ENCODE measurements at regions not wholly inside any gene's neighbourhood (a gene's known extent, or its start where the extent isn't known, plus 50 kb on each side); places are given as distances from the start of the nearest gene placed in this dataset.
A peak's percentile ranks its signal among the peaks of the same experiment; 100 is the strongest.

DNA sequence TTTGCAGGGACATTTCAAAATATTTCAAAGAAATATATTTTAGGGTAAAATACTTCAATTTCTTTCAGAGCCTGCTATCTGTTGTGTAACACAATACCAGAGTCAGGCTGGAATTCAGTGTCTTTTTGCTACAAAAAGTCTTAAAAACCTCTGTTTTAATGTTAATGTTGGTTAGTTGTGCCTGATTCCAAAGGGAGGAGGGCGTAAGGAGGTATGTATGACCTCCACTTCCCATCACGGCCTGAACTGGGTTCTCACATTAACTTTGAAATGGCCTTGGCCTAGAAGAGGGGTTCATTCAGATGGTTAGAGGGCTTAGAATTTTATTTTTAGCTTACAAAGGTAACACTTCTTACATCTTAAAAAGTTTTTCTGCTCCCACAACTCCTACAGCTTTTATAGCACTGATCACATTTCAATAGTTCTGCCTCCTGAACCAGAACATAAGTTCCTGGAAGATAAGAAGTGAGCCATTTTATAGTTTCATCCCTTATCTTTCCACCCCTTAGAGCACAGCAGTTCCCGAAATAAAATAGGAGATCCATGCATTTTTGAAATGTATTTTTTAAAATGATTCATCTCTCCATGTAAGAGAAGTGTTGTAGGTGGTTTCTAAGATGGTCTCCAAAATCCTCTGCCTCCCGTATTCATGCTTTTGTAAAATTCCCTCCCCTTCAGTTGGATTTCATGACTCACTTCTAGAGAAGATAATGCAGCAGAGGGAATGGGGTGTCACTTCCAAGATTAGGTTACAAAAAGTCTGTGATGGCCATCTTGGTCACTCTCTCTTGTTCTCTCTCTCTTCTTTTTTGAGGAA is 543.1 kb upstream of the NECTIN3 start (continued):
- TF ChIP-seq FIP1L1 (IDR thresholded peaks at IDR 0.05; ENCODE audit: low read depth, low read length, poor library complexity, severe bottlenecking), result no peak
- no peak for TF ChIP-seq GABPB2 (CRISPR knock-in tag; conservative IDR thresholded peaks at IDR 0.05)
- TF ChIP-seq MCM5 (IDR thresholded peaks at IDR 0.05; ENCODE audit: low read depth), result no peak
- TF ChIP-seq ZNF696 (CRISPR knock-in tag; conservative IDR thresholded peaks at IDR 0.05), result no peak
- no peak for TF ChIP-seq ZNF408 (CRISPR knock-in tag; IDR thresholded peaks at IDR 0.05; ENCODE audit: low read depth)
- TF ChIP-seq ZNF354B (CRISPR knock-in tag; IDR thresholded peaks at IDR 0.05), result no peak
- TF ChIP-seq, protein P1, sequence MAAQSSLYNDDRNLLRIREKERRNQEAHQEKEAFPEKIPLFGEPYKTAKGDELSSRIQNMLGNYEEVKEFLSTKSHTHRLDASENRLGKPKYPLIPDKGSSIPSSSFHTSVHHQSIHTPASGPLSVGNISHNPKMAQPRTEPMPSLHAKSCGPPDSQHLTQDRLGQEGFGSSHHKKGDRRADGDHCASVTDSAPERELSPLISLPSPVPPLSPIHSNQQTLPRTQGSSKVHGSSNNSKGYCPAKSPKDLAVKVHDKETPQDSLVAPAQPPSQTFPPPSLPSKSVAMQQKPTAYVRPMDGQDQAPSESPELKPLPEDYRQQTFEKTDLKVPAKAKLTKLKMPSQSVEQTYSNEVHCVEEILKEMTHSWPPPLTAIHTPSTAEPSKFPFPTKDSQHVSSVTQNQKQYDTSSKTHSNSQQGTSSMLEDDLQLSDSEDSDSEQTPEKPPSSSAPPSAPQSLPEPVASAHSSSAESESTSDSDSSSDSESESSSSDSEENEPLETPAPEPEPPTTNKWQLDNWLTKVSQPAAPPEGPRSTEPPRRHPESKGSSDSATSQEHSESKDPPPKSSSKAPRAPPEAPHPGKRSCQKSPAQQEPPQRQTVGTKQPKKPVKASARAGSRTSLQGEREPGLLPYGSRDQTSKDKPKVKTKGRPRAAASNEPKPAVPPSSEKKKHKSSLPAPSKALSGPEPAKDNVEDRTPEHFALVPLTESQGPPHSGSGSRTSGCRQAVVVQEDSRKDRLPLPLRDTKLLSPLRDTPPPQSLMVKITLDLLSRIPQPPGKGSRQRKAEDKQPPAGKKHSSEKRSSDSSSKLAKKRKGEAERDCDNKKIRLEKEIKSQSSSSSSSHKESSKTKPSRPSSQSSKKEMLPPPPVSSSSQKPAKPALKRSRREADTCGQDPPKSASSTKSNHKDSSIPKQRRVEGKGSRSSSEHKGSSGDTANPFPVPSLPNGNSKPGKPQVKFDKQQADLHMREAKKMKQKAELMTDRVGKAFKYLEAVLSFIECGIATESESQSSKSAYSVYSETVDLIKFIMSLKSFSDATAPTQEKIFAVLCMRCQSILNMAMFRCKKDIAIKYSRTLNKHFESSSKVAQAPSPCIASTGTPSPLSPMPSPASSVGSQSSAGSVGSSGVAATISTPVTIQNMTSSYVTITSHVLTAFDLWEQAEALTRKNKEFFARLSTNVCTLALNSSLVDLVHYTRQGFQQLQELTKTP (IDR thresholded peaks at IDR 0.05; ENCODE audit: low read depth in 1 of 2, partially characterized antibody in 2 of 2), result peak in 1 of 2 experiments; percentile 55
- peak; percentile 40 for TF ChIP-seq SMARCB1 (IDR thresholded peaks at IDR 0.05; ENCODE audit: insufficient read length, low read depth)
- TF ChIP-seq ZNF780A (CRISPR knock-in tag; IDR thresholded peaks at IDR 0.05), result no peak
- no peak for TF ChIP-seq SIN3B (IDR thresholded peaks at IDR 0.05; ENCODE audit: low read depth)
- TF ChIP-seq EZH2 (IDR thresholded peaks at IDR 0.05; ENCODE audit: borderline replicate concordance, low read depth, low read length), result no peak
- no peak for TF ChIP-seq ZNF717 (CRISPR knock-in tag; IDR thresholded peaks at IDR 0.05)
- TF ChIP-seq BMI1 (IDR thresholded peaks at IDR 0.05; ENCODE audit: low read length), result no peak
- no peak for TF ChIP-seq RBM17 (IDR thresholded peaks at IDR 0.05; ENCODE audit: borderline replicate concordance, low read depth, low read length)
- TF ChIP-seq NFIC (IDR thresholded peaks at IDR 0.05), result peak; percentile 32; the same call in 1 of the 2 replicates
- no peak for TF ChIP-seq POLR3A (IDR thresholded peaks at IDR 0.05; ENCODE audit: borderline replicate concordance, extremely low read depth, insufficient read depth, insufficient read length)
- TF ChIP-seq GATA2 (CRISPR knock-in tag; IDR thresholded peaks at IDR 0.05), result no peak
- TF ChIP-seq TOE1 (IDR thresholded peaks at IDR 0.05; ENCODE audit: borderline replicate concordance), result no peak
- no peak for TF ChIP-seq TOE1 (CRISPR knock-in tag; IDR thresholded peaks at IDR 0.05; ENCODE audit: borderline replicate concordance, low read depth)
- TF ChIP-seq U2AF1 (optimal IDR thresholded peaks at IDR 0.05; ENCODE audit: low read depth, low read length), result no peak
- TF ChIP-seq, protein P2, sequence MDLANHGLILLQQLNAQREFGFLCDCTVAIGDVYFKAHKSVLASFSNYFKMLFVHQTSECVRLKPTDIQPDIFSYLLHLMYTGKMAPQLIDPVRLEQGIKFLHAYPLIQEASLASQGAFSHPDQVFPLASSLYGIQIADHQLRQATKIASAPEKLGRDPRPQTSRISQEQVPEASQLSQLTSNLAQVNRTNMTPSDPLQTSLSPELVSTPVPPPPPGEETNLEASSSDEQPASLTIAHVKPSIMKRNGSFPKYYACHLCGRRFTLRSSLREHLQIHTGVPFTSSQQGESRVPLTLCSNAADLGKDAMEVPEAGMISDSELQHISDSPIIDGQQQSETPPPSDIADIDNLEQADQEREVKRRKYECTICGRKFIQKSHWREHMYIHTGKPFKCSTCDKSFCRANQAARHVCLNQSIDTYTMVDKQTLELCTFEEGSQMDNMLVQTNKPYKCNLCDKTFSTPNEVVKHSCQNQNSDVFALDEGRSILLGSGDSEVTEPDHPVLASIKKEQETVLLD (IDR thresholded peaks at IDR 0.05), result 0 out of 2 replicates have a peak, but pooled peaks have one; percentile 21
- peak; percentile 53 for TF ChIP-seq TCF3 (CRISPR knock-in tag; IDR thresholded peaks at IDR 0.05)
- TF ChIP-seq, protein P3, sequence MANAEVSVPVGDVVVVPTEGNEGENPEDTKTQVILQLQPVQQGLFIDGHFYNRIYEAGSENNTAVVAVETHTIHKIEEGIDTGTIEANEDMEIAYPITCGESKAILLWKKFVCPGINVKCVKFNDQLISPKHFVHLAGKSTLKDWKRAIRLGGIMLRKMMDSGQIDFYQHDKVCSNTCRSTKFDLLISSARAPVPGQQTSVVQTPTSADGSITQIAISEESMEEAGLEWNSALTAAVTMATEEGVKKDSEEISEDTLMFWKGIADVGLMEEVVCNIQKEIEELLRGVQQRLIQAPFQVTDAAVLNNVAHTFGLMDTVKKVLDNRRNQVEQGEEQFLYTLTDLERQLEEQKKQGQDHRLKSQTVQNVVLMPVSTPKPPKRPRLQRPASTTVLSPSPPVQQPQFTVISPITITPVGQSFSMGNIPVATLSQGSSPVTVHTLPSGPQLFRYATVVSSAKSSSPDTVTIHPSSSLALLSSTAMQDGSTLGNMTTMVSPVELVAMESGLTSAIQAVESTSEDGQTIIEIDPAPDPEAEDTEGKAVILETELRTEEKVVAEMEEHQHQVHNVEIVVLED (CRISPR knock-in tag; IDR thresholded peaks at IDR 0.05), result no peak

All from K562 (cell line).